NCI-H446 treated with DMSO at 0.1 percent for 48 hours (cell line): ENCODE measurements at regions not wholly inside any gene's neighbourhood (a gene's known extent, or its start where the extent isn't known, plus 50 kb on each side); places are given as distances from the start of the nearest gene placed in this dataset.
"Not testable (repeated sequence)": the region's sequence is repeated elsewhere in the genome, so short reads cannot be mapped to it uniquely, and the experiment has no call there.

Experiments
- DNase-seq: peaks from one replicate; lab custom pipeline; 2025; lab: John Stamatoyannopoulos, UW

DNA sequence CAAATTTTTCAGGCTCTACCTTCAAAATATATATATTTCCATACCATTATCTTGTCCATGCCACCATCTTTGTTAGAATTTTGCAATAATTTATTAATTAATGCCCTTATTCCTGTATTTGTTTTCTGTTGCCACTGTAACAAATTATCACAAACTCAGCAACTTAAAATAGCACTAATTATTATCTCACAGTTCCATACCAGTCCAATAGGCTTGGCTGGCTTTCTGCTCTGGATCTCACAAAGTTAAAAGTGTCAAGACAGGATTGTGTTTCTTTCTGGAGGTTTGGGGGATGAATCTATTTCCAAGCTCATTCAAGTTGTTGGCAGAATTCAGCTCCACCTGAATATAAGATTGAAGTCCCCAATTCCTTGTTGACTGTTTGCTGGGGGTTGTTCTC lies 58.6 kb upstream of the SLC38A4 start:
- DNase-seq: no peak

DNA sequence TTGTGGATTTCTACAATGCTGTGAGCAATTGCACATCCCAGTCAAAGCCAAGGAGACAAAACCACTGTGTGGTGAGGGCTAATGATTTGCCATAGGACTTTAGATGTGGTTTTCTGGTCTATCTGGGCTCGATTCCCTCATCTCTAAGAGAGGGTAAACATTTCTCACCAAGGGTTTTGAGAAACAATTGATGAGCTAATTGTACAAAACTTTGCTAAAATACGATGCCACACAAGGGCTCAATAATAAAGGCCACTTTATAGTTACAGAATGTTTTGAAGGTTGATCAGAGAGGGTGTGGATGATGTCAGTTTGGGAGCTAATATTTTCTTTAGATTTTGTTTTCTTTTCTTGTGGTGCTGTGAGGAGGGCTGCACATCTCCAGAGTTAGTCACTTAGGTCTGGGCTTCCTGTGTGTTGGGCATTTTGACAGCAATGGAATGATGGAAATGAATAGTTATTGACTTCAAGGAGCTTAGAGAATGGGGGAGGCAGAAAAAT lies 60.8 kb upstream of the SLC38A4 start:
- DNase-seq: no peak

DNA sequence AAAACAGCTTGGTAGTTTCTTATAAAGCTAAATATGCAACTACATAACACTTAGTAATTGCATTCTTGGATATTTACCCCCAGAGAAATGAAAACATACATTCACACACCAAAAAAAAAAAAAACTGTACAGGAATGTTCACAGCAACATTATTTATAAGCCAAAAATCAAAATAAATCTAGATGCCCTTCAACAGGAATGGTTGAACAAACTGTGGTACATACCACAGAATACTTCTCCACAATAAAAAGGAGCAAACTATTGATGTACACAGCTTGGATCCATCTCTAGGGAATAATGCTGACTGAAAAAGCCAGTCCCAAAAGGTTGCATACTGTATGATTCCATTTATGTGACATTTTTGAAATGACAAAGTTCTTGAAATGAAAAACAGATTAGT lies 62.1 kb upstream of the SLC38A4 start:
- no peak for DNase-seq

DNA sequence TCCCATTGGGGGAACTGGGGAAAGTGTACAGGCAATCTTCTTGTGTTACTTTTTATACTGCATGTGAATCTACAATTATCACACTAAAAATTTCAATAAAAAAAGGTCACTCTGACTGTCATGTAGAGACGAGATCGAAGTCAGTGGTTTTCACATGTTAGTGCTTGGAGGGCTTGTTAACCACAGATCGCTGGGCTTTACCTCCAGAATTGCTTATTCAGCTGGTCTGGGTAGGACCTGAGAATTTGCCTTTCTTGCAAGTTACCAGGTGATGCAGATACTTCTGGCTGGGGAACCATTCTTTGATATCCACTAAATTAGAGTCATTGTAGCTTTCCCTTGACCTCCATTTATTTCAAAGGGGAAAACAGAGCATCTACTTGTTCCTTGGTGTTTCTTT lies 62.8 kb upstream of the SLC38A4 start:
- DNase-seq: no peak

DNA sequence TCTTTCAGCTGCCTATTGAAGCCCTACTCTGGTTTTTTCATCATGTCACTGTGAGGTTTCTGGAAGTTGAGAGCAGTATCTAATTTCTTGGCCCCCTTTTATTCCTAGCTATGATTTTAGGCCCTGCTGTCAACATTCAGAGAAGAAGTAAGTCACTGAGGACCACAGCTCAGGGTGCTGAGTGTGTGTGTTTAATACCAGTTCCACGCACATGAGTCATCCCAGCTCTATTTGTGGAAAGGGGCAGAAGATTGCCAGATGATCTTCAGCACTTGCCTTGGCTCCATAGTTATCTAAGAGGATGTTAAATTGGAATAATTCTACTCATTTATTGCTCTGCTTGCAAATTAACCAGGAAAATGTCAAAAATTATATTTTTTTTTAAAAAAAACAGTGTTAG lies 65.5 kb upstream of the SLC38A4 start:
- no peak for DNase-seq

DNA sequence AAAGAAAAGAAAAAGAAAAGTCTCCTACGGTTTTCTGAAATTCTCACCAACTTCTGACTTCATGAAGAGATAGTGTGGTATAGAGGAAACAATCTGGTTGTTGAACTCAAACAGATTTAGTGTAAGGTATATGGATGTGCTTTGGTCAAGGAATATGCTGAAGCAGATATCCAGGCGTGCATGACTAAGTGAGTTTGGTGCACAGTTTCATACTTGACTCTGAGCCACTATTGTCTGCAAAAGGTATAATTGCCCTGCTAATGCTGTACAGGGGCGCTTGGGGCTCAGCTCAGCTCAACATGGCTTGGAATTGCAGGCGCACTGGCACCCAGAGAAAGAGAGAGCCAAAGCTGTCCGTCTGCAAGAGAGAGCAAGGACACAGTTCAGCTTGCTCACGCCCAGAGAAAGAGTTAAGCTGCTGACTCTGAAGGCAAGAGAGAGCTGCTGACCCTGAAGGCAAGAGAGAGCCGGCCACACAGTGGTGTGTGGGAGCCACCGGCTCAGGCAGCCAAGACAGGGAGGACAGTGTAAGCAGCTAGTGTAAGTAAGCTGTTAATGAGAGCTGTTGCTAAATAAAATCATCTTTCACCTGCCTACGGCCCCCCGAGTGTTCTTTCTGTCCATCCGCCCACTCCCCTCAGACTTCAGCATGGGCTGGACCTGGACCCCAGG lies 66.4 kb upstream of the SLC38A4 start:
- DNase-seq: no peak

DNA sequence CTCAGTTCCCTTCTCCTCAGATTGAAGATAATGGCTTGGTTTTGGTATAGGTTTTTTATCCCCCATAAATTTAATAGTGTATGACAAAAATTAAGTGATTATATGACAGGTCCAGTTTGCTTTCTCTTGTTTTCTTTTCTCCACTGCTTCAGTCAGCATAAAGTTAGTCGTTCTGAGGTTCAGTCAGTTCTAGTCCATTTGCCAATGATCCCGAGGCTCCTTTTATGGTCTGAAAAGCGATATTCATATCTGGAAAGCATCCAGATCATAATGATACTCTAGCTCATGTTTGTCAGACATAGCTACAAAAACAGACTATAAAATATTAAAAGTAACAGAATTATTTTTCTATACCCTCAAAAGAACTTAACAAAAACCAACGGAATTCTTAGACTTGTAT lies 67.1 kb upstream of the SLC38A4 start:
- DNase-seq: no peak

DNA sequence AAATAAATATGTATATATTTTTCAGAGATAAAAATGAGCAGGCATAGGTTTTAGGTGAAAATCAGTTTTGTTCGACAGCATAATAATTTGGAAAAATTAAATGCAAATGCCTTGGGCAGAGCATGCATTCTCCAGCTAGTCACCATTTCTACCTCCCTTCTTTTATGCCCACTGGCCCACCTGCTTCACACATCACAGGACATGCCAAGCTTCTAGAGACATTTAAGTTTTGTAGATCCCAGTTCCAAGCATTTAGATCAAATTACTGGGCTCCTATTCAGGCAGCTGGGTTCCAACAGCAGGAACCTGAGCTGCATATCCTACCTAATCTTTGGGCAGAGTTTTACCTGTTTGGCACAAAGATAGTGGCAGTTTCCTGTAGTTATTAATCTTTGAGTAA lies 67.6 kb upstream of the SLC38A4 start:
- no peak for DNase-seq

DNA sequence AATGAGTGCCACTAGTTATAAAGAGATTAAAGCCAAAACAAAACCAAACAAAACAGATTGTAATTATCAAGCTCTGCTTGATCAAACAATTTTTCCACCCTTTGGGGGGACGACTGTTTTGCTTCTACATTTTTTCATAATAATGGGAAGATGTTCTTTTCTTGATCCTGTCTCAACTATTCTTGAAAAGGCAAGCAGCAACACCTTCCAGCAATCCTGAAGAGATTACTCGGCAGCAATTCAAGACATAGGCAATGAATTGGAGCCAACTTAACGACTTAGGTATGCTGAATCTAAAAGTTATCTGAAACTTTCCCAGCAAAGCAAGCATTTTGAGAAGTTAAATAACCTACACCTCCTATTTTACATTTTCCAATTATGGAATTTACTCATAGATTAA lies 69.9 kb upstream of the SLC38A4 start:
- no peak for DNase-seq

DNA sequence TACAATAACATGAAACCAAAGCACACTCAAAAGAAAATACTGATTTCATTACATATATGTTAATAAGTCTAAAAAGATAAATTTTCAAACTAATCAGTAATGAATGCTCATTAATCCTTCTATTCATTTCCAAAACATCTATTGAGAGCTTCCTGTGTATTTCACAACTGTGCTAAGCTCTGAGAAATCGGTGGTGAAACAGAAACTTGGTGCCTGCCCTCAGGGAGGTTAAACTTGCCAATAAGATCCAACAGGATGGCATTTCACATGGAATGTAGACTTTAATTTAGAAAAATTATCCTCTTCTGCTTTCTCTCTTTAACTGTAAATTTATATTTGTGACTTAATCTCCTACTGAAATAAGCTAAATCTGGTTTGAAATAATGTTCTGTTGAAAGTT lies 70.9 kb upstream of the SLC38A4 start:
- no peak for DNase-seq

DNA sequence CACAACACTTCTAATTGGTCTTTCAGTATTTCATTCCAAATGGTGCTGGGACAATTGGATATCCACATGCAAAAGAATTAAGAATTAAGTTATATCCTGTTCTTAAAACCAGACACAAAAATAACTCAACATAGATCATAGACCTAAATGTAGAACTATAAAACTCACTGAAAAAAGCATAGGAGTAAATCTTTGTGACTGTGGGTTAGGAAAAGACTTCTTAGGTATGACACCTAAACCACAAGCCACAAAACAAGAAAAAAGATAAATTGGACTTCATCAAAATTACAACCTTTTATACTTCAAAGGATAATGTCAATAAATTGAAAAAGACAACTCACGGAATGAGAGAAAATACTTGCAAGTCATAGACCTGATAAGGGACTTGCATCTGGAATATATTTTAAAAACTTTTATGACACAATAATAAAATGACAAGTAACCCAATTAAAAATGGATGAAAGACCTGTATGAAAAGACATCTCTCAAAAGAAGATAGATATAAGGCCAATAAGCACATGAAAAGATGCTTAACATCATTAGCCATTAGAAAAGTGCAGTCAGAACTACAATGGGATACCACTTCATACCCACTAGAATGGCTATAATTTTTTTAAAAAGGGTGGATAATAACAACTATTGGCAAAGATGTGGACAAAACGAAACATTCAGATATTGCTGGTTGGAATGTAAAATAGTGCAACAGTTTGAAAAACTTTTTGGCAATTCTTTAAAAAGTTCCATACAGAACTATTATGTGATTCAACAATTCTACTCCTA lies 72.5 kb upstream of the SLC38A4 start:
- DNase-seq: no peak

DNA sequence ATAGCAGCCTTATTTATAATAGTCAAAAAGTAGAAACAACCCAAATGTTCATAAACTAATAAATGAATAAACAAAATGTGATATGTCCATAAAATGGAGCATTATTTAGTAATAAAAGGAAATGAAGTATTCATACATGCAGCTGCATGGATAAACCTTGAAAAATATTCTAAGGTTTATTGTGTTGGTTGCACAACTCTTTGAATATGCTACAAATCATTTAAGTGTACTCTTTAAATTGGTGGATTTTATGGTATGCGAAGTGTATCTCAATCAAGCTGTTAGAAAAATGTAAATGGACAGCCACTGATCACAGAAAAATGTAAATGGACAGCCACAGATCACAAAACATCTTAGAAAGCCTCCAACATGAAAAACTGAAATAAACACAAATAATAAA lies 73.2 kb upstream of the SLC38A4 start:
- DNase-seq: no peak

DNA sequence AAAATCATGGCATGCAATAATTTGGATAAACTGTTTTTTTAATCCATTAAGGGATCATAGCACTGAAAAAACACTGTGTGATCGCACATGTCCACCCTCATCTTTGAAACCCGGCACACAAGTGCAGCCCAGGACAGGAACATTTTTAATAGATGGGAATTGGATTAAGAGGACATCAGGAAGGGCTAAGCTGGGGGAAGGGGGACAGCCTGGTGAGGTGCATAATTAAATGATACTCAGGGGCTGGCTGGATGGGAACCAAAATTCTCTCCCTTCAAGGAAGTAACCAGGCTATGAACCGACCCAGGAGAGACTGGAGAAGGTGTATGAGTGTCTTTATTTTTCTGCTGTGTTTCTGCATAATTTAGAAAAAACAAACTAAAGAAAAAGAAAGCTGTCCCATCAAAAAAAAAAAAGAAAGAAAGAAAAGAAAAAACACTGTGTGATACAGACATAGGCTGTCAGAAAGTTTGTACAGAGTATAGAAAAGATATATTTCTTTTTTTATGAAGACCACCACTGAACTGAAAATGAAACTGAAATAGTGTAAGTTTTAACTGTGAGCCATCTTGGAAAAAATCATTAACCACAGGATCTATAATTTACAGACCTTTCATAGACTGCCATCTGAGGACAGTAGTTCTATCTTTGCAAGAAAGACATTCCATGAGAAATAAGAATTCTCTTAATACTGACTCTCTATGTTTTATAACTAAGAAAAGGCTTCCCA lies 75.1 kb upstream of the SLC38A4 start:
- DNase-seq: no peak

DNA sequence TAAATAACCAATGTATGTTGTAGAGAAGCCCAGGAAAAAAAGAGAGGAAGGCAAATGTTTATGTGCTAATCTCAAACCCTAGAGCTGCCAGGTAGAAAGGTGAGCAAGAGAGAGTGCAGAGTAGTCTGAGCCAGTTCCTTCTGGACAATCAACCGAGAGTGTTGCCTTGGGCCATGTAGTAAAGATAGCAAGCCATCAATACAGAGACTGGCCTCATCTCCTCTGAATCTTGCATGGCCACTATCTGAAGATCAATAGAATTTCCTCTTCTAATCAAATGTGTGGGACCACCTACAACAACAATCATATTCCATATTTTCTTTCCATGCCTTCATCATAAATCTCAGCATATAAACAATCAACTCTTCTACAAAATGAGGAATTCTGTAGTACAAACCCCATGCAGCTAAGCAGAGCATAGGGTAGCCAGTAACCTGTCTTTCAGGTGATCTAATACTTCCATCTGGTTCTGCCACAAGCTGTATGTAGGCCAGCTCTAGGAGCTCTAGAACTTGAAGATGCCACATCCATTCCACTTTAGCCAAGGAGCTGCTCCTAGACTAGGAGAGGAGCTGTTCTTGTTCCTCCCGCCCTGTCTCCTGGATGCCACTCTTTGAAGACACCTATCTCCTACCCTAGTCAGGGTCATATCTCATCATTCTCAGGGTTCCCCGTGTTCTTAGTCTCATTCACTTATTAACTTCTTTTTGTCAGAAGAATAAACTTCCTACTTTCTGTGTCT lies 75.8 kb upstream of the SLC38A4 start:
- DNase-seq: no peak

DNA sequence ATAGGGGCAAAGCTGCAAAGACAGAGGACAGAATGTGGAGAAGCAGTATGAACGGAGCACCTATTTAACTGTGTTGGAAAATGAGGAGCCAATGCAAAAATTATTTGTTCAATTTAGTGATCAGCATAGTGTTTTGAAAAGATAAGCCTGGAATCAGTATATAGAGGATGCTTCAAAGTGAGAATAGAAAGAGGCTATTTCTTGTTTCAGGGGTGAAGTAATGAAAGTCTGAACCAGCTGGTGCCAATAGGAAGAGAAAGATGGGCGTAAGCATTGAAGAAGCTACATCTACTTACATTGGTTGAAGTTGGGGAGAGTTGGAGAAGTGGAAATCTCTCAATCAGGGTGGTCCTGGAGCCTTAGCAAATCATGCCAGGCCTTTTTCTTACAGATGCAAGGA lies 77.3 kb upstream of the SLC38A4 start:
- DNase-seq: no peak

DNA sequence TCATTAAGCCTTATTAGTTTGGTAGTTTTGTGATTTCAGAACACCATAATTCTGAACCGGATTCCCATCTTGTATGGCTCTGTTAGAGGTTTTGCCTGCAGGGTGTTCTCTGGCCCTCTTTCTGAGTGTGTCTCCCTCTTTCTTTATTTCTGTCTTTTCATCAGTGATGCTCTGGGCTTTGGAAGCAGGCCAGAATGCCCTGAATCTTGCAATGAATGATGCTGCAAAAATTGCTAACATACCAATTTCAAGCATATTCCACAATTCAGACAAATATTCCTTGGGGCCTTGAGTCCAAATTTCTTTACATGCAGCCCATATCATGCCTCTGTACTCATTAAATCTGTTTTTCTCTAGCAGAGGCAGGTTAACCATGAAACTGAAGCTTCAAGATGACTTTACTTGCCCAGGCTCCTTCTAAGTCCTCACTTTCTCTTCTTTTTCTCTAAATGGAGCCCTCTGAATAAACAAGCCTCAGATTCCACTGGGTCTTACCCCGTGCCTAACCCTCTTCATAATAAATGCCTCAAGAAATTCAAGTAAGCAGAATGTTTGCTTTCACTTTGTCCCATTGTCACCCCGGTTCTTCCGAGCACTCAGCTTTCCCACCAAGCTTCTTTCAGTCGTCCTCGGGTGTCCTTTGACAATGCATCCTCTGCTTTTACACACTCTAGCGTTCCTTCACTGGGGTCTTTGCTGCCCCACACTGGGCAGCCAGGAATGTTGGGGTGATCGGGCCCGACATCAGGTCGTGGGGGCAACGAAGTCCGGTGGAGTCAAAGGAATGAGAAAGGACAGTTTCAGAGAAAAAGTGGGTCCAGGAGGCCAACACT lies 78.8 kb upstream of the SLC38A4 start:
- no peak for DNase-seq

DNA sequence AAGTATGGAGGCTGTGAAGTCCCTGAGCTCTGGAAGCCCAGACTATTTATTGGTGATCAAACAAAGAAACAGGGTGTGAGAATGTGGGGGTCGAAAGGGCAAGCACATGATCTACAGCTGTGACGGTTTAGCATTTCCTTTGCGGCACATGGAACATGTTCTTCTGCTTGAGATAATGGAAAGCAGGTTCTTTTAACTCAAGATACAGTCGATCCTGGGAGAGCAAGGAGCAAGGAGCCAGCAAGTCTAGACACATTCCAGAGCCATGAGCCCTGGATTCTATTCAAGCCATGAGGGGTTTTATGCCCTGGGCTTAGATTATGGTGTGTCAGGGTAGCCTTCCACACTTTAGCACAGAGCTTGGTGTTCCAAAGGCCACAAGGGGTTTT lies 79.4 kb upstream of the SLC38A4 start:
- not testable (repeated sequence) for DNase-seq

DNA sequence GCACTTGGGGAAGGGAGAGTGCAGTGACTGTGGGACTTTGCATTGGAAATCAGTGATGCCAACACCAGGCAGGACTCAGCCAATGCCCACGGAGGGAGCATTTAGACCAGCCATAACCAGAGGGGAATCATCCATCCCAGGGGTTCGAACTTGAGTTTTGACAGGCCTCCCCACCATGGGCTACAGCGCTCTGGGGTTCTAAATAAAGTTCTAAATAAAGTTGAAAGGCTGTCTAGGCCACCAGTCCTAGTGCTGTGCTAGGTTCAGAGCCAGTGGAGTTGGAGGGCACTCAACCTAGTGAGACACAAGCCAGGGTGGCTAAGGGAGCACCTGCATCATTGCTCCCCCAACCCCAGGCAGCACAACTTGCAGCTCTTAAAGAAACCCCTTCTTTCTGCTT lies 82.0 kb upstream of the SLC38A4 start:
- no peak for DNase-seq

DNA sequence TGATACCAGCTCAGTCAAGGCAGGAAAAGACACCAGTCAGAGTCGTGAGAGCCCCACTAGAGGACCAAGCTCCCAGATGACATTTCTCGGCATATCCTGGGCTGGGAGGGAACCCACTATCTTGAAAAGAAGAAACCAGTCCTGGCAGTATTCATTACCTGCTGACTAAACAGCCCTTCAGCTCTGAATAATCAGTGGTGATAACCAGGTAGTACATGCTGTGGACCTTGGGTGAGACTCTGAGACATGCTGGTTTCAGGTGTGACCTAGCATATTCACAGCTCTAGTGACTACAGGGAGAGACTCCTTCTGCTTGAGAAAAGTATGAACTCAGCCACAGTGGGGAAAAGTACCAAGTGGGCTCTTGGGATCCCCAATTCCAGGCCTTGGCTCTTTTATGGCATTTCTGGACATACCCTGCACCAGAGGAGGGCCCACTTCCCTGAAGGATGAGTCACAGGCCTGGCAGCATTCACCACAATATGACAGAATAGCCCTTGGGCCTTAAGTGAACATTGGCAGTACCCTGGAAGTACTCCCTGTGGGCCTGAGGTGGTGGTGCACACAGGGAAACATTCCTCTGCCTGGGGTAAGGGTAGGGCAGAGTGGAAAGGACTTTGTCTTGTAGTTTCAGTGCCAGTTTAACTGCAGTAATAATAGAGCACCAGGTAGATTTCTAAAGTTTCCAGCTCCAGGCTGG lies 82.6 kb upstream of the SLC38A4 start:
- DNase-seq: no peak

DNA sequence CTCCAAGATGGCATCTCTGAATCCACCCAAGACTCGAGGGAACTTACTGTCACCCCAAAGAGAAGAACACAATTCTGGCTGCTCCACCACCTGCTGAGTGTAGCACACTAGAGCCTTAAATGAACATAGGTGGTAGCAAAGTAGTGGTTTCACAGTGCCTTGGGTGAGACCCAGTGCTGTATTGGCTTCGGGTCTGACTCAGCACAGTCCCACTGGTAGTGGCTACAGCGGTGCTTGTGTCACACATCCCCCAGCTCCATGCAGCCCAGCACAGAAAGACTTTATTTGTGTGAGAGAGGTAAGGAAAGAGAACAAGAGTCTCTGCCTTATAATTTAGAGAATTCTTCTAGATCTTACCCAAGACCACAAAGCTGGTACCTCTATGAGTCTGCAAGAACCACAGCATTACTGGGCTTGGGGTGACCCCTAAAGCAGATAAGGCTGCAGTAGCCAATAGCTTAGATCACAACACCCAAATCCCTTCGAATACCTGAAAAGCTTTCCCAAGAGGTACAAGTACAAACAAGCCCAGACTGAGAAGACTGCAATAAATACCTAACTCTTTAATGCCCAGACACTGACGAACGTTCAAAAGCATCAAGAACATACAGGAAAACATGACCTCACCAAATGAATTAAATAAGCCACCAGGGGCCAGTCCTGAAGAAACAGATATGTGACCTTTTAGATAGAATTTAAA lies 83.3 kb upstream of the SLC38A4 start:
- DNase-seq: no peak
